ENCODE measurements at regions not wholly inside any gene's neighbourhood (a gene's known extent, or its start where the extent isn't known, plus 50 kb on each side); places are given as distances from the start of the nearest gene placed in this dataset.

DNA sequence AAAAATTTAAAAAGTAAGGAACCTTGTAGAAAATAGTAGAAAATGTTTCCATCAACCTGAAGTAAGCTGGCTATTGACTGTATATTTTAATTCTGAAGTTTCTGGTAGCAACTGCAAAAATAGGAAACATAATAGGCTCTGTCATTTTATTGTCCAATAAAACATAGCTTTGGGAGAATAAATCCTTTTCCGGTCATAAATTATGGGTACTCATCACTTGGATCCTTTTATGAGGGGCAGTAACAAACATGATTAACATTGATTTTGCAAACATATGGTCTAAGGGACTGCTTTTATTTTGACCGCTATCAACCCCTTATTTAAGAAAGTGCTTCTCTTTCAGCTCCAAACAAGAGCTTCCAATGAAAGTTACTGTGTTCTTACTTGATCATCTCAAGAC, 495.9 kb upstream of the ANKRD30A start:
- no peak overlapping the region for H3K27ac ChIP-seq
- TF ChIP-seq, protein P1, sequence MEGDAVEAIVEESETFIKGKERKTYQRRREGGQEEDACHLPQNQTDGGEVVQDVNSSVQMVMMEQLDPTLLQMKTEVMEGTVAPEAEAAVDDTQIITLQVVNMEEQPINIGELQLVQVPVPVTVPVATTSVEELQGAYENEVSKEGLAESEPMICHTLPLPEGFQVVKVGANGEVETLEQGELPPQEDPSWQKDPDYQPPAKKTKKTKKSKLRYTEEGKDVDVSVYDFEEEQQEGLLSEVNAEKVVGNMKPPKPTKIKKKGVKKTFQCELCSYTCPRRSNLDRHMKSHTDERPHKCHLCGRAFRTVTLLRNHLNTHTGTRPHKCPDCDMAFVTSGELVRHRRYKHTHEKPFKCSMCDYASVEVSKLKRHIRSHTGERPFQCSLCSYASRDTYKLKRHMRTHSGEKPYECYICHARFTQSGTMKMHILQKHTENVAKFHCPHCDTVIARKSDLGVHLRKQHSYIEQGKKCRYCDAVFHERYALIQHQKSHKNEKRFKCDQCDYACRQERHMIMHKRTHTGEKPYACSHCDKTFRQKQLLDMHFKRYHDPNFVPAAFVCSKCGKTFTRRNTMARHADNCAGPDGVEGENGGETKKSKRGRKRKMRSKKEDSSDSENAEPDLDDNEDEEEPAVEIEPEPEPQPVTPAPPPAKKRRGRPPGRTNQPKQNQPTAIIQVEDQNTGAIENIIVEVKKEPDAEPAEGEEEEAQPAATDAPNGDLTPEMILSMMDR (conservative IDR thresholded peaks at IDR 0.05), result no peak
- TF ChIP-seq ZFX (IDR thresholded peaks at IDR 0.05), result no peak

DNA sequence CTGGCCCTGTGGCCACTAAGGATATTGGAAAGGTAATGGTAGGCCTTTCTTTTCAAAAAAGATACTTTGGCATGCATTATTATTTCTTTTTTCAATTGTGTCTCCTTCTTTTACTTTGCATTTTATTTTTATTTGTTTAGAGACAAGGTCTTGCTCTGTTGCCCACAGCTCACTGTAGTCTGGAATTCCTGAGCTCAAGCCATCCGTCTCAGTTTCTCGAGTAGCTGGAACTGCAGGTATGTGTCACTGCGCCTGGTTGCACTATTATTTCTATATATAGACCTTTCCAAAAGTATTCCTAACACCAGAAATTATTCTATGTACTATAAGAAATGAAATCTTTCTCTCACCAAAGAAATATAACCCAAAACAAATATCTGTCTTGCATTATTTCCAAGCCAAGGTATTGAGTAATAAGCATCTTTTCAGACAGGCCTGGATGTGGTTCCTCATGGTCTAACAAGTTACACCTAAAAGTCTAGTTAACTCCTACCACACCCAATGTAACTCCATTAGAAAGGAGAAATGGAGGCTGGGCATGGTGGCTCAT, 500.8 kb upstream of the ANKRD30A start:
- no peak overlapping the region for H3K27ac ChIP-seq
- TF ChIP-seq, protein P1 (conservative IDR thresholded peaks at IDR 0.05), result no peak
- TF ChIP-seq ZFX (IDR thresholded peaks at IDR 0.05), result no peak

DNA sequence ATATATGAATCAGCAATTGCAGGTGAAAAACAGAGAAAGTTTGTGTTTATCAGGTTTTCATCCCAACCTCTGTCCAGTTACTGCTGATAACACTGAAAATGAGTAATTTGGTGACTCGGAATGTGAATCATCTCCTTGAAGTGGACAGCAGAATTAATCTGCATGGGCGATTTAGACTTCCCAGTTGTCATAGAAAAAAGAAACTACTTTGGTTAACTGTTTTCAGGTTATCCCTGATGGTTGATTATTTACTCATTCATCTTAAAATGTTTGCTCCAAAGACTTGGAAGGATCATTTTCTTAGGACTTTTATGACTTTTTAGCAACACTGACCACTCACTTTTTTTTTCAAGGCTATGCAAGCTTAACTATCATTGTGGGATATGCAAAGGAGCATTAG, 504.1 kb upstream of the ANKRD30A start:
- TF ChIP-seq ZFX (IDR thresholded peaks at IDR 0.05), result no peak
- TF ChIP-seq, protein P1 (conservative IDR thresholded peaks at IDR 0.05), result no peak
- H3K27ac ChIP-seq, result no peak overlapping the region

DNA sequence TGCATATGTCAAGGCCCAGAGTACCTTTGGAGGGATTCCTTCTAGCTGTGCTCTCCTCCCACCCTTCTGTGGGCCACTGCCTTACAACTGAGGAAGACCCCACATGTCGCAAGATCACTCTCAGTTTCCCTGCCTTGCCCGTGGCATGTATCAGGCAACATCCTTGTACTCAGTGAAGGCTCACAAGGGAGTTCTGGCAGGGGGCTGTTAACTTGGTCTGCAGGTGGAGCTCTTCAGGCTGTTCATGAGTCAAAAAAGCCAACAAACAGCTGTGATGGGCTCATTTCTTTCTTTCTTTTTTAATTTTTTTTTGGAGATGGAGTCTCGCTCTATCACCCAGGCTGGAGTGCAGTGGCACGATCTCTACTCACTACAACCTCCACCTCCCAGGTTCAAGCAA, 513.0 kb upstream of the ANKRD30A start:
- TF ChIP-seq, protein P1 (conservative IDR thresholded peaks at IDR 0.05), result no peak
- TF ChIP-seq ZFX (IDR thresholded peaks at IDR 0.05), result no peak
- no peak overlapping the region for H3K27ac ChIP-seq

DNA sequence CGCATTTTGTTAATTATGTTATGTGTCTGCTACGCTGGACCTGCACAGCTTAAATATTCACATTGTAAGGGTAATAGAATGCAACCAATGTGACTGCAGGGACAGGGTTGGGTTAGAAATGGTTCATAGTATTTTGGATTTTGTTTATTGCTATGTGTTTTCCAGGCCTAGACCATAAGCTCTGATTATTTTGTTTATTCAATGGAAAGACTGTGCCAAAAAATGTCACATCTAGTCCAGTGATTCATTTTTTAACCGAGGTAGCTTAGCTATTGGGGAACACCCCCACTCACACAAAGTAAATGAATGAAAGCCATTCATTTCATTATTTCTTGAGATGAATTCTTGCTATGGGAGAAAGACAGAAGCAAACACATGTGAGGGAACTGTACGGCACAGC, 516.5 kb upstream of the ANKRD30A start:
- no peak overlapping the region for H3K27ac ChIP-seq
- TF ChIP-seq, protein P1 (conservative IDR thresholded peaks at IDR 0.05), result no peak
- no peak for TF ChIP-seq ZFX (IDR thresholded peaks at IDR 0.05)

DNA sequence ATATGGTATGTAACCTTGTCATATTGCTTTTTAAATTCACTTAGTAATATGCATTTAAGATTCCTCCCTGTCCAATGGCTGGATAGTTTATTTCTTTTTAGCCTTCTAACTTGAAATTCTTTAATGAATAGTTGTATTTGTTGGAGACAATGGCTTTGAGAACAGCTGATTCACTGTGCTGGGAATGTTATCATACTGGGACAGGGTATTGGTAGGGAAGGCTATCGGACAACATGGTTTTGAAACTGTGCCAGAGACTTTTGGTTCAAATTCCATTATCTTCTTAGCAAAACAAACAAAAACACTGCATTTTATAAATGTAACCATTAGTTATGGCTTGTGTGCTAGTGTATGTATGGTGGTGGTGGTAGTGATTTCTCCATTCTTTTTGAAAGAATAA, 517.1 kb upstream of the ANKRD30A start:
- H3K27ac ChIP-seq, result no peak overlapping the region
- TF ChIP-seq, protein P1 (conservative IDR thresholded peaks at IDR 0.05), result no peak
- no peak for TF ChIP-seq ZFX (IDR thresholded peaks at IDR 0.05)

DNA sequence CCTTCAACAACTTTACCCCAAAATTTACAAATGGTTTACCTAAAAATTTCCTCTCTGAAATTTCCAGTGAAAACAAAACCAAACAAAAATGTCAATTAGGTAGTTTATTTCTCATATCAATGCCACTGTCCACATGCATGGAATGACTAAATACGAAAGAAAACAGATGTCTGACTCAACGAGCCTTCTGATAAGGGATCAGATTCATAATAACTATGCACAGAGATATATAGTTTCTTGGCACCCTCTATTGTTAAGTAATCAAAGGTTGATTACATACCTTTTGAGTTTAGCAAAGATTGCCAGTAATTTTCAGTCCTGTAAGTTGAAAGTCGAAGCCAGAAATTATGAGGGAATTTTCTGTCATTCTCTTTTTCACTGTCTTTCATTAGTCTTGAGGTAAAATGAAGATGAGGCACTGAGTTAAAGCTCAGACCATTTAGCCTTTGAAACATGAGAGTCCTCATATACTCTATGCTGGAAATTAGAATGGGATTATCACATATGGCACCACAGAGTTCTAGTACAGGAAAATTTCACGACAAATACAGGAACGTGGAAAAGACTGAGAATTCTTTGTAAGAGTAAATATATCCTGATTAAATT, 519.1 kb upstream of the ANKRD30A start:
- H3K27ac ChIP-seq, result no peak overlapping the region
- TF ChIP-seq ZFX (IDR thresholded peaks at IDR 0.05), result no peak
- TF ChIP-seq, protein P1 (conservative IDR thresholded peaks at IDR 0.05), result no peak

Data from C4-2B (cell line).